B cell (primary cell): ENCODE measurements at regions not wholly inside any gene's neighbourhood (a gene's known extent, or its start where the extent isn't known, plus 50 kb on each side); places are given as distances from the start of the nearest gene placed in this dataset.

ENCODE experiments used
- ATAC-seq: fragments of 200-7000 bp; cut with Tn5 transposase; one replicate; pipeline ENCODE4 v1.10.0; 2021; ENCODE audit warnings: low read depth, mild to moderate bottlenecking, moderate number of reproducible peaks, moderate library complexity
- CTCF ChIA-PET: fragments of 350-600 bp; sonication (Branson Sonifier 250); formaldehyde crosslinking; loops from one replicate; lab custom pipeline; 2021; ENCODE audit warnings: antibody characterized with exemption, inconsistent platforms; lab: Charles Lee
- POLR2A ChIA-PET: fragments of 350-600 bp; sonication (Branson Sonifier 250); formaldehyde crosslinking; loops from one replicate; lab custom pipeline; 2021; ENCODE audit warnings: antibody characterized with exemption; lab: Charles Lee
- DNase-seq: peaks from one replicate; pipeline ENCODE4 v3.0.0; 2013
- H2AFZ ChIP-seq: 2 replicates; pipeline ENCODE4 v1.6.1; 2012; ENCODE audit warnings: mild to moderate bottlenecking, low read depth, low read length; ENCODE audit not compliant: insufficient read depth, poor library complexity, severe bottlenecking
- H3K27ac ChIP-seq, 2 donors: 1 replicate in 1 of 2; 2 replicates in 1 of 2; pipeline ENCODE4 v1.5.1; 2012 to 2013; ENCODE audit warnings: low read length in 2 of 2, mild to moderate bottlenecking in 2 of 2, moderate library complexity in 1 of 2
- H3K27me3 ChIP-seq, 4 experiments: fragments of 200-600 bp in 1 of 4; sonication (generic) in 1 of 4; replicated peaks in 1 of 4; 1 replicate in 2 of 4; 2 replicates in 2 of 4; pipeline versions ENCODE4 v1.6.1 to v1.7.0; 2013 to 2016; ENCODE audit warnings: low read length in 3 of 4, mild to moderate bottlenecking in 2 of 4, mixed read lengths in 1 of 4, moderate library complexity in 1 of 4; ENCODE audit not compliant: insufficient read depth in 4 of 4, control insufficient read depth in 3 of 4; ENCODE audit errors: control extremely low read depth in 1 of 4
- H3K36me3 ChIP-seq, 2 experiments: replicated peaks in 1 of 2; 1 replicate in 1 of 2; 2 replicates in 1 of 2; pipeline versions ENCODE4 v1.6.1 to v1.7.1; 2013; ENCODE audit warnings: low read length in 1 of 2; ENCODE audit not compliant: insufficient read depth in 2 of 2, control insufficient read depth in 1 of 2; ENCODE audit errors: control extremely low read depth in 1 of 2, extremely low read depth in 1 of 2
- H3K4me1 ChIP-seq, 2 donors: fragments of 200-600 bp in 1 of 2; sonication (generic) in 1 of 2; 1 replicate in 1 of 2; 2 replicates in 1 of 2; pipeline versions ENCODE4 v1.5.1 to v1.6.1; 2013 to 2017; ENCODE audit warnings: low read length in 2 of 2; ENCODE audit not compliant: control insufficient read depth in 2 of 2, insufficient read depth in 2 of 2
- H3K4me2 ChIP-seq: replicated peaks from 2 replicates; pipeline ENCODE3; 2012; ENCODE audit warnings: mild to moderate bottlenecking, low read depth, low read length; ENCODE audit not compliant: poor library complexity, severe bottlenecking
- H3K4me3 ChIP-seq, 5 experiments: fragments of 200-600 bp in 1 of 5; sonication (generic) in 1 of 5; 1 replicate in 3 of 5; 2 replicates in 2 of 5; pipeline versions ENCODE4 v1.5.1 to v1.7.0; 2011 to 2016; ENCODE audit warnings: low read length in 4 of 5, mild to moderate bottlenecking in 4 of 5, low read depth in 2 of 5, control low read depth in 1 of 5, moderate library complexity in 1 of 5; ENCODE audit not compliant: insufficient read depth in 1 of 5; ENCODE audit errors: control extremely low read depth in 1 of 5, extremely low read depth in 1 of 5
- H3K79me2 ChIP-seq: fragments of 200-600 bp; sonication (generic); one replicate; pipeline ENCODE4 v1.6.0; 2016; ENCODE audit warnings: low read length; ENCODE audit not compliant: control insufficient read depth, insufficient read depth
- H3K9ac ChIP-seq: fragments of 200-600 bp; sonication (generic); 2 replicates; pipeline ENCODE4 v1.6.1; 2017; ENCODE audit warnings: mild to moderate bottlenecking, low read length, moderate library complexity
- H3K9me3 ChIP-seq, 3 donors: one replicate each; pipeline versions ENCODE4 v1.6.1 to v1.7.1; 2013; ENCODE audit warnings: low read length in 2 of 3; ENCODE audit not compliant: control insufficient read depth in 2 of 3, insufficient read depth in 1 of 3; ENCODE audit errors: control extremely low read depth in 1 of 3
- H4K20me1 ChIP-seq: 2 replicates; pipeline ENCODE4 v1.6.0; 2012; ENCODE audit warnings: mild to moderate bottlenecking, low read length; ENCODE audit not compliant: insufficient read depth, control insufficient read depth, poor library complexity, severe bottlenecking
- H3K27ac Mint-ChIP-seq: one replicate; pipeline ENCODE4 v1.8.0; 2021; ENCODE audit warnings: mixed read lengths
- H3K27me3 Mint-ChIP-seq: one replicate; pipeline ENCODE4 v1.8.0; 2021; ENCODE audit warnings: mixed read lengths
- H3K4me1 Mint-ChIP-seq: one replicate; pipeline ENCODE4 v1.8.0; 2021; ENCODE audit warnings: mixed read lengths
- H3K4me3 Mint-ChIP-seq: one replicate; pipeline ENCODE4 v1.8.0; 2021; ENCODE audit warnings: mixed read lengths
- H3K9me3 Mint-ChIP-seq: one replicate; pipeline ENCODE4 v1.8.0; 2022; ENCODE audit warnings: mixed read lengths; ENCODE audit not compliant: insufficient read depth
- EZH2 ChIP-seq: IDR thresholded peaks from 2 replicates; pipeline ENCODE4 v1.6.1; 2012; ENCODE audit warnings: borderline replicate concordance, low read depth, mild to moderate bottlenecking, moderate library complexity, low read length; ENCODE audit not compliant: insufficient read depth, poor library complexity, severe bottlenecking
- WGBS: methylation state at CpG from one replicate; pipeline ENCODE4 v1.1.5; 2013; ENCODE audit warnings: missing lambda C conversion rate; ENCODE audit not compliant: insufficient coverage; 5-methylcytosine and 5-hydroxymethylcytosine counted together
- intact Hi-C: fragments of 100-400 bp; cut with micrococcal nuclease; formaldehyde crosslinking; loops from one replicate; pipeline ENCODE4 v1.10.0; 2022
- TF ChIP-seq, protein P1 (sequence below): fragments of 200-600 bp; IDR thresholded peaks from one replicate; pipeline ENCODE4 v1.8.0; 2022; ENCODE audit warnings: antibody characterized with exemption, mild to moderate bottlenecking

DNA sequence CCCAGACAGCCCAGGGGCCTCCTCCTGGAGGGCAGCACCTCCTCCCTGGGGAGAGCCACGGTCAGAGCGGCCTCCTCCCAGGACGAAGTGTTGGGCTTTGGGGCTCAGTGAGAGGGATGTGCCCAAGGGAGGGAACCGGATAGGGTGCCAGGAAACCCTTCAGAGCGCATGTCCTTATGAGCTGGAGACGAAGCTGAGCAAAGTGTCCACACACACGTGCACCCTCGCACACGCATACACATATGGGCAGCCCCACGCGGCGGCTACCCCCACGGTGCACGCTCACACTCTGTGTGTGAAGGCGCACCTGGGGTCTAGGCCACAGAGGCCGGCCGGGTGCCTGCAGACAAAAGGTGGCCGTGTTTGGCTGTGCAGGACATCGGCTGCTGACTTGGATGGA is 106.1 kb upstream of the HDAC4 start:
- ATAC-seq = no peak
- H3K27ac Mint-ChIP-seq = no peak overlapping the region
- Histone ChIP-seq H3K4me2 (no peak overlapping the region), H3K27me3 (peaks cover 0 to 2% (median 0%) of the 10 kb centered on the region in 4 experiments), H3K4me1 (no peaks in the 10 kb centered on the region), H2AFZ (no peak overlapping the region), H3K9me3 (peaks cover 0 to 2% (median 0%) of the 10 kb centered on the region in 3 donors), H3K27ac (no peak overlapping the region), H3K36me3 (no peaks in the 10 kb centered on the region), H3K79me2 (no peaks in the 10 kb centered on the region), H4K20me1 (no peaks in the 10 kb centered on the region), H3K9ac (no peak overlapping the region), H3K4me3 (no peak overlapping the region)
- H3K27me3 Mint-ChIP-seq = no peaks in the 10 kb centered on the region
- TF ChIP-seq, protein P1, sequence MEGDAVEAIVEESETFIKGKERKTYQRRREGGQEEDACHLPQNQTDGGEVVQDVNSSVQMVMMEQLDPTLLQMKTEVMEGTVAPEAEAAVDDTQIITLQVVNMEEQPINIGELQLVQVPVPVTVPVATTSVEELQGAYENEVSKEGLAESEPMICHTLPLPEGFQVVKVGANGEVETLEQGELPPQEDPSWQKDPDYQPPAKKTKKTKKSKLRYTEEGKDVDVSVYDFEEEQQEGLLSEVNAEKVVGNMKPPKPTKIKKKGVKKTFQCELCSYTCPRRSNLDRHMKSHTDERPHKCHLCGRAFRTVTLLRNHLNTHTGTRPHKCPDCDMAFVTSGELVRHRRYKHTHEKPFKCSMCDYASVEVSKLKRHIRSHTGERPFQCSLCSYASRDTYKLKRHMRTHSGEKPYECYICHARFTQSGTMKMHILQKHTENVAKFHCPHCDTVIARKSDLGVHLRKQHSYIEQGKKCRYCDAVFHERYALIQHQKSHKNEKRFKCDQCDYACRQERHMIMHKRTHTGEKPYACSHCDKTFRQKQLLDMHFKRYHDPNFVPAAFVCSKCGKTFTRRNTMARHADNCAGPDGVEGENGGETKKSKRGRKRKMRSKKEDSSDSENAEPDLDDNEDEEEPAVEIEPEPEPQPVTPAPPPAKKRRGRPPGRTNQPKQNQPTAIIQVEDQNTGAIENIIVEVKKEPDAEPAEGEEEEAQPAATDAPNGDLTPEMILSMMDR = no peak
- no peak for TF ChIP-seq EZH2
- no peak overlapping the region for H3K4me3 Mint-ChIP-seq
- 91% methylated on average over 19 of the region's 19 CpGs for WGBS
- H3K9me3 Mint-ChIP-seq = no peaks in the 10 kb centered on the region
- POLR2A ChIA-PET = no interaction called here
- no peaks in the 10 kb centered on the region for H3K4me1 Mint-ChIP-seq
- CTCF ChIA-PET = no interaction called here
- no peak for DNase-seq
- intact Hi-C loops = no loop called here

DNA sequence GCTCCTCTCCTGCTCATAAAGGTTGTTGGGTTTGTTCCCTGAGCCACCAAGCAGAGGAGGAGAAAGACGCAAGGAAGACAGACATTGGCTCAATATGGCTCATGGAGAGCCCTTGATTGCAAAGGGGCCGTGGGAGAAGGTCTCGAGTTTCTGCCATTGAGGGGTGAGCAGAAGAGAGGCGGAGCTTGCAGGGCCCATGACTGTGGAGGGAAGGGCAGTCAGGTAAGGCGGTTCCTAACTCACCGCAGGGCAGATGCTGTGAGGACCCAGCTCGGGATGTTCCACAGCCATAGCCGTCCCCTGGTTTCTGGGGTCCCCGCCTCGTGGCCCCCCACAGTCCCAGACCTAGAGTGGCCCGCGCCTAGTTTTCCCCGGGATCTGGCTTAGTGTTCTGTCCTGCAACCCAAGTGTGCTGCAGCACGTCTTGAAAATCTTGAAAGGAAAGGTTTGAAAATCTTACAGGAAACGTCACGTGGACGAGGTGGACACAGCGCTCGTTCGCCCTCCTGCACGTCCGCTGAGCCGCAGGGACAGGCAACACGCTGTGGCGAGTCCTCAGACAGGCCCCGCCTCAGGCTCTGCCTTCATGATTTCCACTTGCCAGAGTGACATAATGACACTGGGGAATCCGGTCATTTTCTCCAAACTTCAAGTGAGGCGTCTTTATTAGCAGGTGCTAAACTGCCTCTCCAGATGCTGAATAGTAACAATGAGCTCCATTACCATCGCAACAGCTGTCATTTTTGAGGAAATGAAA is 105.5 kb upstream of the HDAC4 start:
- Mint-ChIP-seq H3K4me3 (no peak overlapping the region), H3K4me1 (no peaks in the 10 kb centered on the region), H3K9me3 (no peaks in the 10 kb centered on the region), H3K27ac (no peak overlapping the region), H3K27me3 (no peaks in the 10 kb centered on the region)
- Histone ChIP-seq H3K27ac (no peak overlapping the region), H3K36me3 (no peaks in the 10 kb centered on the region), H3K9ac (no peak overlapping the region), H2AFZ (no peak overlapping the region), H3K79me2 (no peaks in the 10 kb centered on the region), H3K9me3 (no peaks in the 10 kb centered on the region), H3K4me1 (no peaks in the 10 kb centered on the region), H3K4me3 (no peak overlapping the region), H4K20me1 (no peaks in the 10 kb centered on the region), H3K27me3 (peaks cover 0 to 6% (median 0%) of the 10 kb centered on the region in 4 experiments), H3K4me2 (no peak overlapping the region)
- CTCF ChIA-PET = no interaction called here
- no peak for DNase-seq
- no peak for ATAC-seq
- POLR2A ChIA-PET = no interaction called here
- intact Hi-C loops = no loop called here
- 90% methylated on average over 27 of the region's 29 CpGs for WGBS
- TF ChIP-seq, protein P1 = no peak
- TF ChIP-seq EZH2 = no peak
